Stimulated activated CD4-positive, alpha-beta T cell treated with anti-CD3 and anti-CD28 coated beads, Interleukin-4, amount 100 ng/mL, for 24 hours (primary cell): ENCODE measurements at regions not wholly inside any gene's neighbourhood (a gene's known extent, or its start where the extent isn't known, plus 50 kb on each side); places are given as distances from the start of the nearest gene placed in this dataset.

Source experiments
- DNase-seq: peaks from one replicate; pipeline ENCODE4 v3.0.0-alpha.2; 2020

- DNase-seq = no peak
Measured at GRCh38 chr13:59603646-59604045, 560.1 kb downstream of the DIAPH3 start.

- DNase-seq = no peak
Measured at GRCh38 chr13:59607172-59607571, 556.6 kb downstream of the DIAPH3 start.

- DNase-seq = no peak
Measured at GRCh38 chr13:59607780-59608233, 555.9 kb downstream of the DIAPH3 start.

- DNase-seq = no peak
Measured at GRCh38 chr13:59609421-59609820, 554.3 kb downstream of the DIAPH3 start.
